GM12892 (cell line): ENCODE measurements at regions not wholly inside any gene's neighbourhood (a gene's known extent, or its start where the extent isn't known, plus 50 kb on each side); places are given as distances from the start of the nearest gene placed in this dataset.

Source experiments
- POLR2A ChIP-seq: IDR thresholded peaks from 2 replicates; pipeline ENCODE4 v1.6.1; 2011; ENCODE audit warnings: low read depth, low read length, control low read depth
- POLR2AphosphoS5 ChIP-seq: IDR thresholded peaks from 2 replicates; pipeline ENCODE4 v1.6.1; 2011; ENCODE audit warnings: low read depth, low read length, control low read depth

DNA sequence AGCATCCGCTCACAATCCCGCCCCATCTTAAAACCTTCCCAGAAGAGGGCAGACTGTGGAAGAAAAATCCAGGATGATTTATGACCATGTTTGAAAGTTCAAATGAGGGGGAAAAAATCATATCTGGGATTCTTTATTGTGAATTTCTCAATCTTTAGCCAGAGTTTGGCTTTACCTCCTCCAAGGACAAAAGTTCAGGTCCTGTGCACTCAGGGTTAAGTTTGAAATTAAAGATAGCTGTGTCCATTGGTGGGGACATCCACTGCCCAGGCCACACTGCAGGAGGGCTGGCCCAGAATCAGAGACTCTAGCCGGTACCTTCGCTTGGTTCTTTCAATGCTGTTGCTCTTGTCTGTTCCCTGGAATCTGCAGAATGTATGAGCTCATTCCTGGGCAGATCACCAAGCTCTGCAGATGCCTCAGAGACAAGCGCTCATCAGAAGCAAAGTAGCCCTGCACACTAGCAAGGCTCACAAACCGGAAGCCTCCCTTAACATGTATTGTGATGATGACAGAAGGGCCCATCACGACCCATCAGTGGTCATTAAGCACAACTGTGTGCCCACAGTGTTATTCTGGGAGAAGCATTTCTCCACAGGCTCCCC lies 375.3 kb upstream of the KLHL29 start:
- TF ChIP-seq POLR2A = no peak
- TF ChIP-seq POLR2AphosphoS5 = no peak
